H1 (cell line): ENCODE measurements at regions not wholly inside any gene's neighbourhood (a gene's known extent, or its start where the extent isn't known, plus 50 kb on each side); places are given as distances from the start of the nearest gene placed in this dataset.

ENCODE experiments used
- CTBP2 ChIP-seq: IDR thresholded peaks from 2 replicates; pipeline ENCODE4 v1.7.0; 2011; ENCODE audit warnings: borderline replicate concordance, mild to moderate bottlenecking, moderate library complexity, mixed read lengths, low read length; ENCODE audit not compliant: insufficient read depth, insufficient read length
- GABPA ChIP-seq: IDR thresholded peaks from 2 replicates; pipeline ENCODE4 v1.6.1; 2011; ENCODE audit warnings: mild to moderate bottlenecking, low read length, moderate library complexity, borderline replicate concordance; ENCODE audit not compliant: insufficient read depth
- JUN ChIP-seq: IDR thresholded peaks from 2 replicates; pipeline ENCODE4 v1.6.1; 2011; ENCODE audit warnings: low read depth, mild to moderate bottlenecking, improper control_type of control experiment, low read length
- KDM4A ChIP-seq: IDR thresholded peaks from one replicate; pipeline ENCODE4 v1.7.1; 2012; ENCODE audit warnings: low read depth, mild to moderate bottlenecking, moderate library complexity, low read length, inconsistent platforms; ENCODE audit not compliant: severe bottlenecking
- NRF1 ChIP-seq: IDR thresholded peaks from 2 replicates; pipeline ENCODE4 v1.6.1; 2011; ENCODE audit warnings: mild to moderate bottlenecking, low read depth, low read length, improper control_type of control experiment
- POLR2AphosphoS5 ChIP-seq: IDR thresholded peaks from 2 replicates; pipeline ENCODE4 v1.6.1; 2011; ENCODE audit warnings: low read depth, low read length
- TCF12 ChIP-seq: IDR thresholded peaks from 2 replicates; pipeline ENCODE4 v1.6.1; 2011; ENCODE audit warnings: low read depth, mild to moderate bottlenecking, low read length

- no peak for TF ChIP-seq CTBP2
- no peak for TF ChIP-seq GABPA
- TF ChIP-seq POLR2AphosphoS5, result no peak
- no peak for TF ChIP-seq KDM4A
- TF ChIP-seq JUN, result no peak
- no peak for TF ChIP-seq TCF12
- no peak for TF ChIP-seq NRF1
Measured at GRCh38 chr1:90480271-90480835, 236.7 kb downstream of the BARHL2 start (continued).
